HFFc6 (cell line): ENCODE measurements at regions not wholly inside any gene's neighbourhood (a gene's known extent, or its start where the extent isn't known, plus 50 kb on each side); places are given as distances from the start of the nearest gene placed in this dataset.

Experiments
- DNase-seq: peaks from one replicate; pipeline ENCODE4 v3.0.0-alpha.2; 2018
- H3K27ac Mint-ChIP-seq: 2 replicates; pipeline ENCODE4 v1.8.0; 2020; ENCODE audit warnings: mild to moderate bottlenecking, mixed read lengths
- H3K27me3 Mint-ChIP-seq: 2 replicates; pipeline ENCODE4 v1.8.0; 2021; ENCODE audit warnings: mild to moderate bottlenecking, moderate library complexity, mixed read lengths; ENCODE audit not compliant: insufficient read depth
- H3K36me3 Mint-ChIP-seq: 2 replicates; pipeline ENCODE4 v1.8.0; 2021; ENCODE audit warnings: low read depth, mixed read lengths
- H3K4me1 Mint-ChIP-seq: 2 replicates; pipeline ENCODE4 v1.8.0; 2020; ENCODE audit warnings: low read depth, mixed read lengths
- H3K4me3 Mint-ChIP-seq: 2 replicates; pipeline ENCODE4 v1.8.0; 2020; ENCODE audit warnings: mild to moderate bottlenecking, moderate library complexity, mixed read lengths
- H3K9me3 Mint-ChIP-seq: 2 replicates; pipeline ENCODE4 v1.8.0; 2020; ENCODE audit warnings: mild to moderate bottlenecking, mixed read lengths
- CTCF ChIP-seq: fragments of 200-600 bp; sonication (generic); IDR thresholded peaks from 2 replicates; pipeline ENCODE4 v1.5.0; 2021; ENCODE audit warnings: antibody characterized with exemption, mild to moderate bottlenecking

DNA sequence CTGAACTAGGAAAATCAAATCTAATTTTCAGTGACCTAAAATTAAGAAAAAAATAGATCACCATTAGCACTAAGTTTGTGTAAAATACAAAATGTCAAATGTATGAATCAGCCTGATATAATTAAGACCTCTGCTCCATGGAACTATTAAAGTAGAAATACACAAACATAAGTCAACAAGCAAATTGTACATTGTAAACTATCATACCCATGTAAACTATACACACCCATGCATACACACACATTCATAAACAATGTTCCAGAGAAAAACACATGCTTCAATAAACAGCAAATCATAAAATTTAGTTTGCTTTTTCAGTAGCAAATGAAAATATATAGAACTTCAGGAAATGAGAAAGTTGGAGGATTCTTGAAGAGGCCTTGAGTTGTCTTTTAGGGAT lies 199.7 kb upstream of the VSTM2A start:
- no peak for TF ChIP-seq CTCF
- no peaks in the 10 kb centered on the region for H3K4me1 Mint-ChIP-seq
- H3K9me3 Mint-ChIP-seq, result peaks cover 40% of the 10 kb centered on the region
- no peak overlapping the region for H3K4me3 Mint-ChIP-seq
- no peak for DNase-seq
- 0 out of 2 replicates have a peak, but pooled peaks cover 1% of the 10 kb centered on the region for H3K27me3 Mint-ChIP-seq
- H3K27ac Mint-ChIP-seq, result no peak overlapping the region
- no peaks in the 10 kb centered on the region for H3K36me3 Mint-ChIP-seq

- no peak overlapping the region for H3K4me3 Mint-ChIP-seq
- no peaks in the 10 kb centered on the region for H3K4me1 Mint-ChIP-seq
- peaks cover 43% of the 10 kb centered on the region for H3K9me3 Mint-ChIP-seq
- H3K27ac Mint-ChIP-seq, result no peak overlapping the region
- no peaks in the 10 kb centered on the region for H3K36me3 Mint-ChIP-seq
- H3K27me3 Mint-ChIP-seq, result 0 out of 2 replicates have a peak, but pooled peaks cover 1% of the 10 kb centered on the region
- TF ChIP-seq CTCF, result no peak
- DNase-seq, result no peak
Measured at GRCh38 chr7:54343511-54343910, 198.7 kb upstream of the VSTM2A start.

DNA sequence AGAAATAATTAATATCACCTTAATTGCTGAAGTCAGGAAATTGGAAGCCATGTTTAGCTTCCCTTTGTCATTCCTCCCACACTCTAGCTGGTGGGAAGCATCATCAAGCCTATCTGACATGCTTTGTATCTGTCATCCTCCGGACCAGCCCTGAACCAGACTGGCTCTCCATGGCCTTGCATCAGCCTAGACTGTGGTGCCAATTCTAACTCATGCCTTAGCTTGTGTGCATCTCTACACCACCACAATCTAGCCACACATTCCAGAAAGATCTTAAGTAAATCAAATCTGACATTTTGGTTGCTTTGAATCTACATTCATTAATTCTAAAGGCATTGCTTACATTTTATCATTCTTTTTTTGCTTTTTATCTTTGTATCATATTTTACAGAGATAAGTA lies 196.4 kb upstream of the VSTM2A start:
- TF ChIP-seq CTCF, result no peak
- H3K27ac Mint-ChIP-seq, result no peak overlapping the region
- no peaks in the 10 kb centered on the region for H3K36me3 Mint-ChIP-seq
- peaks cover 44% of the 10 kb centered on the region for H3K9me3 Mint-ChIP-seq
- 0 out of 2 replicates have a peak, but pooled peaks cover 1% of the 10 kb centered on the region for H3K27me3 Mint-ChIP-seq
- H3K4me1 Mint-ChIP-seq, result no peaks in the 10 kb centered on the region
- H3K4me3 Mint-ChIP-seq, result no peak overlapping the region
- DNase-seq, result no peak

DNA sequence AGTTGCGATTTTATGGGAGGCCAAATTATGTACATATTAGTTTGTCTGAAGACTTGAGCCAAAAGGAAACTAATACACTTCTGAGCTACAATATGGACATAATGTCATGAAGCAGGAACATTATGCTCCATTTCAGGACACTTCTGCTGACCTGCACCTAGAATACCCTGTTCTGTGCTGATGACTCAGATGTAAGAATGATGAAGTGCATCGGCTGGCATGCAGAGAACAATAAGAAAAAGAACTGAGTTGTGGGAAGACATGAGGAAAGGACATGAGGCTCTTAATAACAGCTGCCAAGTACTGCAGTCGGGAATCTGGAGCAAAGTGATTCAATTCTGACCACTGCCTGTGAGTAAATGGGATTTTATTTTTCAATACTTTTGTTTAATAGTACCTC lies 192.9 kb upstream of the VSTM2A start:
- H3K4me1 Mint-ChIP-seq, result no peaks in the 10 kb centered on the region
- no peaks in the 10 kb centered on the region for H3K36me3 Mint-ChIP-seq
- H3K27ac Mint-ChIP-seq, result no peak overlapping the region
- H3K27me3 Mint-ChIP-seq, result no peaks in the 10 kb centered on the region; the same call in 1 of the 2 replicates
- DNase-seq, result no peak
- TF ChIP-seq CTCF, result no peak
- peaks cover 31% of the 10 kb centered on the region for H3K9me3 Mint-ChIP-seq
- no peak overlapping the region for H3K4me3 Mint-ChIP-seq

GRCh38 chr7:54354436-54354835 lies 187.7 kb upstream of the VSTM2A start:
- no peaks in the 10 kb centered on the region for H3K36me3 Mint-ChIP-seq
- H3K9me3 Mint-ChIP-seq, result peaks cover 19% of the 10 kb centered on the region
- no peak overlapping the region for H3K27ac Mint-ChIP-seq
- no peaks in the 10 kb centered on the region for H3K4me1 Mint-ChIP-seq
- H3K27me3 Mint-ChIP-seq, result no peaks in the 10 kb centered on the region; the same call in none of the 2 replicates
- no peak for DNase-seq
- H3K4me3 Mint-ChIP-seq, result no peak overlapping the region
- TF ChIP-seq CTCF, result no peak

- TF ChIP-seq CTCF, result no peak
- DNase-seq, result no peak
- Mint-ChIP-seq H3K9me3 (peaks cover 15% of the 10 kb centered on the region; the same call in 1 of the 2 replicates), H3K36me3 (no peaks in the 10 kb centered on the region), H3K27me3 (no peaks in the 10 kb centered on the region; the same call in none of the 2 replicates), H3K4me1 (no peaks in the 10 kb centered on the region), H3K27ac (no peak overlapping the region), H3K4me3 (no peak overlapping the region)
Measured at GRCh38 chr7:54355842-54356241, 186.3 kb upstream of the VSTM2A start.
